ENCODE measurements at regions not wholly inside any gene's neighbourhood (a gene's known extent, or its start where the extent isn't known, plus 50 kb on each side); places are given as distances from the start of the nearest gene placed in this dataset.

GRCh38 chr5:68891718-68892117 is 202.1 kb upstream of the SLC30A5 start (continued):
- TF ChIP-seq EZH2phosphoT487 (IDR thresholded peaks at IDR 0.05; ENCODE audit: unreplicated experiment) (no peak), POLR2AphosphoS5 (IDR thresholded peaks at IDR 0.05; ENCODE audit: low read depth) (no peak)

- Mint-ChIP-seq H3K4me1 (peaks cover 12% of the 10 kb centered on the region), H3K9me3 (peaks cover 3% of the 10 kb centered on the region), H3K4me3 (no peak overlapping the region), H3K36me3 (ENCODE audit: low read depth) (peaks cover 6% of the 10 kb centered on the region), H3K27me3 (ENCODE audit: insufficient read depth, low read depth, poor library complexity) (peaks cover 3% of the 10 kb centered on the region), H3K27ac (no peak overlapping the region)
- Histone ChIP-seq H3K4me3 (no peak overlapping the region), H3K79me2 (replicated peaks; ENCODE audit: insufficient read depth) (no peaks in the 10 kb centered on the region), H3F3A (replicated peaks; ENCODE audit: low read depth) (no peaks in the 10 kb centered on the region), H3K27me3 (ENCODE audit: insufficient read depth) (no peaks in the 10 kb centered on the region), H4K20me1 (replicated peaks; ENCODE audit: insufficient read depth) (no peaks in the 10 kb centered on the region), H2AFZ (no peak overlapping the region), H3K27ac (ENCODE audit: low read depth) (no peak overlapping the region), H3K4me1 (ENCODE audit: insufficient read depth) (peaks cover 8% of the 10 kb centered on the region), H3K36me3 (ENCODE audit: insufficient read depth) (no peaks in the 10 kb centered on the region), H3K4me2 (no peak overlapping the region), H3K9me2 (ENCODE audit: insufficient read depth) (no peaks in the 10 kb centered on the region)
- TF ChIP-seq JUNB (IDR thresholded peaks at IDR 0.05; ENCODE audit: unreplicated experiment) (no peak), EZH2 (IDR thresholded peaks at IDR 0.05; ENCODE audit: low read depth, unreplicated experiment) (no peak), EZH2phosphoT487 (IDR thresholded peaks at IDR 0.05; ENCODE audit: unreplicated experiment) (no peak), NANOG (IDR thresholded peaks at IDR 0.05; ENCODE audit: borderline replicate concordance) (no peak), REST (IDR thresholded peaks at IDR 0.05; ENCODE audit: unreplicated experiment) (no peak), ZNF462 (CRISPR knock-in tag; IDR thresholded peaks at IDR 0.05) (no peak), STAT1 (IDR thresholded peaks at IDR 0.05; ENCODE audit: unreplicated experiment) (no peak), CTCF (conservative IDR thresholded peaks at IDR 0.05; ENCODE audit: low read depth in 2 of 2) (no peak), ETS1 (IDR thresholded peaks at IDR 0.05) (no peak), ZNF114 (CRISPR knock-in tag; IDR thresholded peaks at IDR 0.05) (no peak), CREB1 (CRISPR knock-in tag; IDR thresholded peaks at IDR 0.05; ENCODE audit: low read depth) (no peak), POLR2AphosphoS5 (IDR thresholded peaks at IDR 0.05; ENCODE audit: low read depth) (no peak), ZNF331 (CRISPR knock-in tag; IDR thresholded peaks at IDR 0.05; ENCODE audit: low read depth) (no peak)
- ATAC-seq (no peak), DNase-seq (ENCODE audit: low spot score) (no peak)
Measured at GRCh38 chr5:68894673-68895072, 199.1 kb upstream of the SLC30A5 start.

Measured in GM23338 (cell line).